PFSK-1 (cell line): ENCODE measurements at regions not wholly inside any gene's neighbourhood (a gene's known extent, or its start where the extent isn't known, plus 50 kb on each side); places are given as distances from the start of the nearest gene placed in this dataset.

Experiments
- FOXP2 ChIP-seq: optimal IDR thresholded peaks from 2 replicates; pipeline ENCODE3; 2011; ENCODE audit warnings: borderline replicate concordance, control low read depth, inconsistent platforms; ENCODE audit not compliant: insufficient read depth; ENCODE audit errors: extremely low read length, extremely low read depth
- POLR2AphosphoS5 ChIP-seq: IDR thresholded peaks from 2 replicates; pipeline ENCODE4 v1.6.1; 2012; ENCODE audit warnings: low read depth, mild to moderate bottlenecking, control low read depth, low read length, moderate library complexity
- SIN3A ChIP-seq: IDR thresholded peaks from 2 replicates; pipeline ENCODE4 v1.6.1; 2012; ENCODE audit warnings: mild to moderate bottlenecking, low read length, moderate library complexity, borderline replicate concordance; ENCODE audit not compliant: insufficient read depth
- TAF1 ChIP-seq: IDR thresholded peaks from 2 replicates; pipeline ENCODE4 v1.6.1; 2012; ENCODE audit warnings: low read length, control low read depth, borderline replicate concordance; ENCODE audit not compliant: insufficient read depth
- TF ChIP-seq, protein P1 (sequence below), 2 experiments: IDR thresholded peaks; 2 replicates each; pipeline versions ENCODE4 v1.6.1 to v1.8.0; 2011 to 2012; ENCODE audit warnings: low read depth in 2 of 2, low read length in 2 of 2, control low read depth in 1 of 2, inconsistent platforms in 1 of 2, mild to moderate bottlenecking in 1 of 2, moderate library complexity in 1 of 2; ENCODE audit not compliant: insufficient read depth in 1 of 2

DNA sequence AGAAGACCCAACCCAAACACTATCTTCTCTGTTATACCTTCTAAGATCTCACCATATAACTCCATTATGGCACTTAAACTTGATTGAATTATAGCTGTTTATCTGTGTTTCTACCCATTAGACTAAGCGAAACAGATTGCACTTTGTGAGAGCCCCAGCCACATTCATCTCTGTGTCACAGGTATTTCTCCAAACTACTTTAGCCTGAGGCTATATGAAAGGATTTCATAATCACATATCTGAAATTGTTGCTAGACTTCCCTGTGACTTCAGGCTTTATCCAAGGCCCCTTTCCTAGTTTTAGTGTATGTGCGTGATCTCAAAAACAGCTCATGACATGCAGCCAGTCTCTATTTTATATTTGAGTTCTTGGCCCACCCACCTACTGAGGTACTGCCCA is 745.0 kb upstream of the ACVR2A start:
- TF ChIP-seq POLR2AphosphoS5 (no peak), FOXP2 (no peak), TAF1 (no peak), SIN3A (no peak)
- TF ChIP-seq, protein P1, sequence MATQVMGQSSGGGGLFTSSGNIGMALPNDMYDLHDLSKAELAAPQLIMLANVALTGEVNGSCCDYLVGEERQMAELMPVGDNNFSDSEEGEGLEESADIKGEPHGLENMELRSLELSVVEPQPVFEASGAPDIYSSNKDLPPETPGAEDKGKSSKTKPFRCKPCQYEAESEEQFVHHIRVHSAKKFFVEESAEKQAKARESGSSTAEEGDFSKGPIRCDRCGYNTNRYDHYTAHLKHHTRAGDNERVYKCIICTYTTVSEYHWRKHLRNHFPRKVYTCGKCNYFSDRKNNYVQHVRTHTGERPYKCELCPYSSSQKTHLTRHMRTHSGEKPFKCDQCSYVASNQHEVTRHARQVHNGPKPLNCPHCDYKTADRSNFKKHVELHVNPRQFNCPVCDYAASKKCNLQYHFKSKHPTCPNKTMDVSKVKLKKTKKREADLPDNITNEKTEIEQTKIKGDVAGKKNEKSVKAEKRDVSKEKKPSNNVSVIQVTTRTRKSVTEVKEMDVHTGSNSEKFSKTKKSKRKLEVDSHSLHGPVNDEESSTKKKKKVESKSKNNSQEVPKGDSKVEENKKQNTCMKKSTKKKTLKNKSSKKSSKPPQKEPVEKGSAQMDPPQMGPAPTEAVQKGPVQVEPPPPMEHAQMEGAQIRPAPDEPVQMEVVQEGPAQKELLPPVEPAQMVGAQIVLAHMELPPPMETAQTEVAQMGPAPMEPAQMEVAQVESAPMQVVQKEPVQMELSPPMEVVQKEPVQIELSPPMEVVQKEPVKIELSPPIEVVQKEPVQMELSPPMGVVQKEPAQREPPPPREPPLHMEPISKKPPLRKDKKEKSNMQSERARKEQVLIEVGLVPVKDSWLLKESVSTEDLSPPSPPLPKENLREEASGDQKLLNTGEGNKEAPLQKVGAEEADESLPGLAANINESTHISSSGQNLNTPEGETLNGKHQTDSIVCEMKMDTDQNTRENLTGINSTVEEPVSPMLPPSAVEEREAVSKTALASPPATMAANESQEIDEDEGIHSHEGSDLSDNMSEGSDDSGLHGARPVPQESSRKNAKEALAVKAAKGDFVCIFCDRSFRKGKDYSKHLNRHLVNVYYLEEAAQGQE (IDR thresholded peaks at IDR 0.05; ENCODE audit: insufficient read depth in 1 of 2, low read depth in 2 of 2, low read length in 2 of 2): no peak

DNA sequence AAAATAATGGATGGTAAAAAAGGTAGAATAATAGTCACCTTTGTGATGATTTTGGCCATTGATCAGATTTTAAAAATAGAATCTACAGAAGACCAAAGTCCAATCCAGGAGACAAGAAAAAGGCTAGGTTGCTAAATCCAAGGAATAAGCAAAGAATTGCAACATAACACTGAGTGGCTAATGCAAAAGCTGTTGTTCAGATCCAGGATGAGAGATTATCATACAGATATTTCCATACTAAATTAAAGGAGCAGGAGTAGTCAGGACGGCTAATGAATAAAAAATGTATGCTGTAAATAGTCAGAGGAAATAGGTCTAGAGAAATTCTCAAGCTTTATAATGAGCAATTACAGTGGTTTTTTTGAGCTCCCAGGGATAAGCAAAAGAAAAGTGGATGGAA is 745.9 kb upstream of the ACVR2A start:
- TF ChIP-seq FOXP2 (no peak), POLR2AphosphoS5 (no peak), TAF1 (no peak), SIN3A (no peak)
- TF ChIP-seq, protein P1 (IDR thresholded peaks at IDR 0.05; ENCODE audit: insufficient read depth in 1 of 2, low read depth in 2 of 2, low read length in 2 of 2): no peak

GRCh38 chr2:147097747-147098146 is 747.1 kb upstream of the ACVR2A start:
- no peak for TF ChIP-seq SIN3A
- no peak for TF ChIP-seq FOXP2
- no peak for TF ChIP-seq TAF1
- TF ChIP-seq POLR2AphosphoS5: no peak
- TF ChIP-seq, protein P1 (IDR thresholded peaks at IDR 0.05; ENCODE audit: insufficient read depth in 1 of 2, low read depth in 2 of 2, low read length in 2 of 2): no peak

- TF ChIP-seq POLR2AphosphoS5 (no peak), SIN3A (no peak), FOXP2 (no peak), TAF1 (no peak)
- TF ChIP-seq, protein P1 (IDR thresholded peaks at IDR 0.05; ENCODE audit: insufficient read depth in 1 of 2, low read depth in 2 of 2, low read length in 2 of 2): no peak
These were observed 748.2 kb upstream of the ACVR2A start for GRCh38 chr2:147096671-147097070.

- TF ChIP-seq FOXP2 (no peak), POLR2AphosphoS5 (no peak), SIN3A (no peak), TAF1 (no peak)
- TF ChIP-seq, protein P1 (IDR thresholded peaks at IDR 0.05; ENCODE audit: insufficient read depth in 1 of 2, low read depth in 2 of 2, low read length in 2 of 2): no peak
These were observed 749.5 kb upstream of the ACVR2A start for GRCh38 chr2:147095376-147095775.
